ENCODE measurements at regions not wholly inside any gene's neighbourhood (a gene's known extent, or its start where the extent isn't known, plus 50 kb on each side); places are given as distances from the start of the nearest gene placed in this dataset.

DNA sequence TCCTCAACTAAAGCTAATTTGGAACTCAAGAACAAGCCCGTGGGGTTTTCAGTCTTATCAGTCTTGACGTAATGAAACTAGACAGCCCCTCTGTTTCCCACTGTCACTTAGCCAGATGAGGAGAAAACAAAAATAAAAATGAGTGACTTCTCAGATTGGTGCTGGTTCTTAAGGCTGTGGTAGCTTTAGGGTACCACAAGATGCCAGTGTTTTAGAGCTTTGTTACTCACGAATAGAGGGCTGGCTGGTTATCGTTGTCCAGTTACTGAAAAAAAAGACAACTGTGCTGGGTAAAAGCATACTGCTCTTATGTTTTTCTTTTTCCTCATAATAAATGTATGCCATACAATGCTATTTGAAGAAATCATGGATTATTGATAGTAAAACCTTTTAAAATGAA is 796.7 kb downstream of the RAPGEF2 start:
- TF ChIP-seq, protein P1, sequence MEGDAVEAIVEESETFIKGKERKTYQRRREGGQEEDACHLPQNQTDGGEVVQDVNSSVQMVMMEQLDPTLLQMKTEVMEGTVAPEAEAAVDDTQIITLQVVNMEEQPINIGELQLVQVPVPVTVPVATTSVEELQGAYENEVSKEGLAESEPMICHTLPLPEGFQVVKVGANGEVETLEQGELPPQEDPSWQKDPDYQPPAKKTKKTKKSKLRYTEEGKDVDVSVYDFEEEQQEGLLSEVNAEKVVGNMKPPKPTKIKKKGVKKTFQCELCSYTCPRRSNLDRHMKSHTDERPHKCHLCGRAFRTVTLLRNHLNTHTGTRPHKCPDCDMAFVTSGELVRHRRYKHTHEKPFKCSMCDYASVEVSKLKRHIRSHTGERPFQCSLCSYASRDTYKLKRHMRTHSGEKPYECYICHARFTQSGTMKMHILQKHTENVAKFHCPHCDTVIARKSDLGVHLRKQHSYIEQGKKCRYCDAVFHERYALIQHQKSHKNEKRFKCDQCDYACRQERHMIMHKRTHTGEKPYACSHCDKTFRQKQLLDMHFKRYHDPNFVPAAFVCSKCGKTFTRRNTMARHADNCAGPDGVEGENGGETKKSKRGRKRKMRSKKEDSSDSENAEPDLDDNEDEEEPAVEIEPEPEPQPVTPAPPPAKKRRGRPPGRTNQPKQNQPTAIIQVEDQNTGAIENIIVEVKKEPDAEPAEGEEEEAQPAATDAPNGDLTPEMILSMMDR (conservative IDR thresholded peaks at IDR 0.05 in 1 of 2, IDR thresholded peaks at IDR 0.05 in 1 of 2; ENCODE audit: low read depth in 1 of 2, low read length in 2 of 2), result no peak
- no peak for TF ChIP-seq EZH2 (IDR thresholded peaks at IDR 0.05; ENCODE audit: low read length, missing control alignments)

Data from fibroblast of lung (primary cell).